CD4-positive, alpha-beta T cell (primary cell): ENCODE measurements at regions not wholly inside any gene's neighbourhood (a gene's known extent, or its start where the extent isn't known, plus 50 kb on each side); places are given as distances from the start of the nearest gene placed in this dataset.

Experiments
- ATAC-seq: fragments of 200-7000 bp; cut with Tn5 transposase; one replicate; pipeline ENCODE4 v1.10.0; 2022; ENCODE audit warnings: mild to moderate bottlenecking; ENCODE audit not compliant: poor library complexity
- CTCF ChIA-PET: fragments of 350-600 bp; sonication (Branson Sonifier 250); formaldehyde crosslinking; loops from one replicate; lab custom pipeline; 2021; ENCODE audit warnings: antibody characterized with exemption, inconsistent platforms; lab: Charles Lee
- POLR2A ChIA-PET: fragments of 350-600 bp; sonication (Branson Sonifier 250); formaldehyde crosslinking; loops from one replicate; lab custom pipeline; 2021; ENCODE audit warnings: antibody characterized with exemption, inconsistent platforms; lab: Charles Lee
- DNase-seq, 14 experiments: peaks; one replicate each; pipeline ENCODE4 v3.0.0-alpha.2; 2013 to 2020; ENCODE audit warnings: mixed read lengths in 2 of 14
- H3K27ac ChIP-seq, 2 donors: one replicate each; pipeline versions ENCODE4 v1.5.1 to v1.7.0; 2013; ENCODE audit warnings: low read length in 2 of 2, low read depth in 1 of 2, mild to moderate bottlenecking in 1 of 2
- H3K27me3 ChIP-seq, 2 experiments: 1 replicate in 1 of 2; 2 replicates in 1 of 2; pipeline versions ENCODE4 v1.6.1 to v1.7.0; 2013; ENCODE audit warnings: low read length in 2 of 2, control low read depth in 1 of 2, mild to moderate bottlenecking in 1 of 2, moderate library complexity in 1 of 2; ENCODE audit not compliant: insufficient read depth in 2 of 2, control insufficient read depth in 1 of 2
- H3K36me3 ChIP-seq: one replicate; pipeline ENCODE4 v1.6.1; 2013; ENCODE audit warnings: low read length, control low read depth; ENCODE audit not compliant: insufficient read depth
- H3K4me1 ChIP-seq: one replicate; pipeline ENCODE4 v1.6.1; 2013; ENCODE audit warnings: low read length, control low read depth; ENCODE audit not compliant: insufficient read depth
- H3K4me3 ChIP-seq: one replicate; pipeline ENCODE4 v1.5.1; 2013; ENCODE audit warnings: mild to moderate bottlenecking, low read length, moderate library complexity
- H3K9me3 ChIP-seq, 2 experiments: 1 replicate in 1 of 2; 2 replicates in 1 of 2; pipeline versions ENCODE4 v1.6.1 to v1.7.0; 2013; ENCODE audit warnings: low read length in 2 of 2, mild to moderate bottlenecking in 2 of 2, control low read depth in 1 of 2, moderate library complexity in 1 of 2; ENCODE audit not compliant: control insufficient read depth in 1 of 2, insufficient read depth in 1 of 2
- H3K27ac Mint-ChIP-seq: one replicate; pipeline ENCODE4 v1.8.0; 2020; ENCODE audit warnings: mixed read lengths
- H3K27me3 Mint-ChIP-seq: one replicate; pipeline ENCODE4 v1.8.0; 2021; ENCODE audit warnings: mixed read lengths
- H3K36me3 Mint-ChIP-seq: one replicate; pipeline ENCODE4 v1.8.0; 2021; ENCODE audit warnings: low read depth, mixed read lengths
- H3K4me1 Mint-ChIP-seq: one replicate; pipeline ENCODE4 v1.8.0; 2021; ENCODE audit warnings: low read depth, mixed read lengths
- H3K4me3 Mint-ChIP-seq: one replicate; pipeline ENCODE4 v1.8.0; 2020; ENCODE audit warnings: mild to moderate bottlenecking, mixed read lengths
- H3K9me3 Mint-ChIP-seq: one replicate; pipeline ENCODE4 v1.8.0; 2020; ENCODE audit warnings: mixed read lengths
- CTCF ChIP-seq: fragments of 200-600 bp; IDR thresholded peaks from one replicate; pipeline ENCODE4 v1.8.0; 2022; ENCODE audit warnings: antibody characterized with exemption, mild to moderate bottlenecking
- intact Hi-C, 2 experiments: fragments of 100-400 bp; cut with DNase I in 1 of 2; cut with micrococcal nuclease in 1 of 2; formaldehyde crosslinking; loops; one replicate each; pipeline versions ENCODE4 v1.15.1 to v1.9.0; 2023 to 2025; cut with DNase I, micrococcal nuclease

DNA sequence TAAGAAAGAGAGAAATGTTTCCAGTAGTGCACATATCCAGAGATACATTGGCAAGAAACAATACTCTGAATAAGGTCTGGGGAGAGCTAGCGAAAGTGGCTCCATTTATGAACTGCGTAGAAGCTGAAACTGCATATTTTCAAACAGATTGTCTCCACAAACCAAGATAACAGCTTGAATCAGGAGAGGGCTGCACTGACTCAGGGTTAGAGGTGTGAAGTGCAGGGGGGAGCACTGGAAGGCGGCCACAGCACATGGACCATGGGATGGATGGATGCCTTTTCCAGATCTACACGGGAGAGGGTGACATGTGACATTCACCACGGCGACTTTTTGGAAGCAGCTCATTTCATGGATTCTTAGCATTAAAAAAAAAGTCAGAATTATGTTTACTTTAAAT lies 729.4 kb downstream of the RNF144A start:
- no peak for TF ChIP-seq CTCF
- ChIA-PET CTCF (no interaction called here), POLR2A (no interaction called here)
- no peaks in the 10 kb centered on the region for H3K36me3 ChIP-seq
- no peaks in the 10 kb centered on the region for H3K27me3 ChIP-seq
- no peak for DNase-seq
- Mint-ChIP-seq H3K27ac (no peak overlapping the region), H3K36me3 (peaks cover 8% of the 10 kb centered on the region), H3K27me3 (no peaks in the 10 kb centered on the region), H3K4me1 (peaks cover 33% of the 10 kb centered on the region), H3K9me3 (peaks cover 7% of the 10 kb centered on the region), H3K4me3 (no peak overlapping the region)
- no peak for ATAC-seq
- H3K9me3 ChIP-seq = no peaks in the 10 kb centered on the region
- H3K4me1 ChIP-seq = peaks cover 8% of the 10 kb centered on the region
- H3K27ac ChIP-seq = no peak overlapping the region
- H3K4me3 ChIP-seq = no peak overlapping the region
- intact Hi-C loops = no loop called here

DNA sequence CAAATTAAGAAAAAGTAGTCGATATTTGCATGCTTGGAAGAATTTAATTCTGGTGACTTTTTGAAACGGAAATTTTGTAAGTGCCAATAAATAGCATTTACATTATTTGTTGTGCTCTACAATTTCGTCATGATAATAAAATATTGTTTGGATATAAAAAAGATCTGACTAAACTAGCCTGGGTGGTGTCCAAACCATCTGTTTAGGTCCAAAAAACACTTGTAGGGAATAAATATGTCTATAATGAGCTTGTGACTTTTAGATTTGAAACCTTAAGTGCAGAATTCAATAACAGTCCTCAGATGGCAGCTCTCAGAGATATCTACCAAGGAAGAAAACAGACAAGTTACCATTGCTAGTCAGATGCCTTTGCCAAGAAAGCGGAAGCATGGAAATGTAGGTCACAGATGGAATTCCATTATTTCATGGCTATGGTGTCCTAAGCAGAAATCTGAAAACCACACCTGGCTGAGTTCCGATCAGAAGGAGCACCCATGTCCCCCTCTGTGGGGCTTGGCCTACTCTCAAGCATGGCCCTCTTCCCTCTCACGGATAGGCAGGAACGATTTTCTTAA lies 731.1 kb downstream of the RNF144A start:
- Mint-ChIP-seq H3K27ac (no peak overlapping the region), H3K9me3 (peaks cover 4% of the 10 kb centered on the region), H3K4me3 (no peak overlapping the region), H3K36me3 (peaks cover 9% of the 10 kb centered on the region), H3K4me1 (peaks cover 33% of the 10 kb centered on the region), H3K27me3 (no peaks in the 10 kb centered on the region)
- ChIA-PET CTCF (no interaction called here), POLR2A (no interaction called here)
- H3K4me1 ChIP-seq = peaks cover 8% of the 10 kb centered on the region
- H3K36me3 ChIP-seq = no peaks in the 10 kb centered on the region
- ATAC-seq (no peak), DNase-seq (no peak)
- H3K27me3 ChIP-seq = no peaks in the 10 kb centered on the region
- H3K4me3 ChIP-seq = no peak overlapping the region
- no peak overlapping the region for H3K27ac ChIP-seq
- TF ChIP-seq CTCF = no peak
- peaks cover 0 to under 1% of the 10 kb centered on the region in 2 experiments for H3K9me3 ChIP-seq
- intact Hi-C loops = no loop called here

GRCh38 chr2:7649461-7650228 lies 732.4 kb downstream of the RNF144A start:
- Histone ChIP-seq H3K9me3 (peaks cover 0 to 5% of the 10 kb centered on the region in 2 experiments), H3K4me3 (no peak overlapping the region), H3K27ac (peak overlapping the region in 1 of 2 donors; percentile 19), H3K36me3 (no peaks in the 10 kb centered on the region), H3K4me1 (peaks cover 8% of the 10 kb centered on the region), H3K27me3 (no peaks in the 10 kb centered on the region)
- no peaks in the 10 kb centered on the region for H3K27me3 Mint-ChIP-seq
- intact Hi-C loops = no loop called here
- peaks cover 20% of the 10 kb centered on the region for H3K36me3 Mint-ChIP-seq
- peaks cover 4% of the 10 kb centered on the region for H3K9me3 Mint-ChIP-seq
- peak overlapping the region; percentile 16 for H3K4me3 Mint-ChIP-seq
- peak overlapping the region; percentile 82 for H3K27ac Mint-ChIP-seq
- ChIA-PET CTCF (interaction anchor here (0.6 kb wide), 1 partner anchor 15 kb away, joined by 3 read pairs; no protein-coding TSS in a partner anchor), POLR2A (no interaction called here)
- peaks cover 33% of the 10 kb centered on the region for H3K4me1 Mint-ChIP-seq
- no peak for TF ChIP-seq CTCF
- ATAC-seq (peak; percentile 87), DNase-seq (peak in 7 of 14 experiments; percentile 3 to 58 (median 26))
